Smooth muscle cell (in vitro differentiated cells): ENCODE measurements at regions not wholly inside any gene's neighbourhood (a gene's known extent, or its start where the extent isn't known, plus 50 kb on each side); places are given as distances from the start of the nearest gene placed in this dataset.
A peak's percentile ranks its signal among the peaks of the same experiment; 100 is the strongest.
"Not testable (repeated sequence)": the region's sequence is repeated elsewhere in the genome, so short reads cannot be mapped to it uniquely, and the experiment has no call there.

Experiments used
- DNase-seq: peaks from one replicate; lab custom pipeline; 2025; ENCODE audit not compliant: unreplicated experiment; lab: John Stamatoyannopoulos, UW
- H2AFZ ChIP-seq: fragments of 200-600 bp; sonication (generic); 2 replicates; pipeline ENCODE4 v1.6.0; 2016; ENCODE audit warnings: antibody characterized with exemption, low read depth, mild to moderate bottlenecking
- H3F3A ChIP-seq: fragments of 200-600 bp; sonication (generic); 2 replicates; pipeline ENCODE4 v1.6.0; 2017; ENCODE audit warnings: antibody characterized with exemption, low read depth
- H3K27ac ChIP-seq: fragments of 200-600 bp; sonication (generic); 2 replicates; pipeline ENCODE4 v1.5.1; 2016; ENCODE audit warnings: low read depth, mild to moderate bottlenecking
- H3K27me3 ChIP-seq: fragments of 200-600 bp; sonication (generic); 2 replicates; pipeline ENCODE4 v1.6.1; 2016; ENCODE audit warnings: low read depth, mild to moderate bottlenecking
- H3K36me3 ChIP-seq: fragments of 200-600 bp; sonication (generic); 2 replicates; pipeline ENCODE4 v1.5.1; 2016; ENCODE audit warnings: low read depth
- H3K4me1 ChIP-seq: fragments of 200-600 bp; sonication (generic); 2 replicates; pipeline ENCODE4 v1.5.1; 2016; ENCODE audit warnings: low read depth
- H3K4me2 ChIP-seq: fragments of 200-600 bp; sonication (generic); 2 replicates; pipeline ENCODE4 v1.6.0; 2016; ENCODE audit warnings: mild to moderate bottlenecking
- H3K4me3 ChIP-seq: fragments of 200-600 bp; sonication (generic); 2 replicates; pipeline ENCODE4 v1.5.1; 2016; ENCODE audit warnings: mild to moderate bottlenecking
- H3K79me2 ChIP-seq: fragments of 200-600 bp; sonication (generic); 2 replicates; pipeline ENCODE4 v1.6.0; 2016; ENCODE audit warnings: low read depth, mild to moderate bottlenecking
- H3K9ac ChIP-seq: fragments of 200-600 bp; sonication (generic); 2 replicates; pipeline ENCODE4 v1.6.0; 2016; ENCODE audit warnings: low read depth
- H3K9me3 ChIP-seq: fragments of 200-600 bp; sonication (generic); replicated peaks from 2 replicates; pipeline ENCODE4 v1.5.1; 2016; ENCODE audit warnings: low read depth
- H4K20me1 ChIP-seq: fragments of 200-600 bp; sonication (generic); 2 replicates; pipeline ENCODE4 v1.6.0; 2016; ENCODE audit warnings: low read depth
- WGBS: methylation state at CpG from one replicate; pipeline ENCODE4 v1.1.7; 2016; ENCODE audit warnings: low lambda C conversion rate; 5-methylcytosine and 5-hydroxymethylcytosine counted together

DNA sequence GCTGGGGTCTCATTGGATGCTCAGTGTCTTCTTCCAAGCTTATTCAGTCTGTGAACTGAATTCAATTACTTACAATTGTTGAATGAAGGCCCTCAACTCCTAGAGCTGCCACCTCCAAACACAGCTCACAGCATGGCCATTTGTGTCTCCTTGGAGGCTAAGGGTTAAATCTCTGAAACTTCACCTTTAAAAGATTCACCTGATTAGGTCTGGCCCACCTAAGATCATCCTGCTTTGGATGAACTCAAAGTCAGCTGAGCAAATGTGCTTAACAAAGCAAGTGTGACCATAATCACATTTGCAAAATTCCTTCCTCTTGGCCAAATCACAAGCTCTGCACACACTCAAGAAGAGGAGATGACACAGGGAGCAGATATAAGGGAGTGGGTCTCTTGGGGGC, 118.2 kb downstream of the ART5 start:
- H3K9ac ChIP-seq, H3K4me2 ChIP-seq, H3K27ac ChIP-seq, DNase-seq, H3K9me3 ChIP-seq, H3K4me3 ChIP-seq, H3F3A ChIP-seq, H4K20me1 ChIP-seq, H3K36me3 ChIP-seq, H2AFZ ChIP-seq, H3K79me2 ChIP-seq, H3K27me3 ChIP-seq, H3K4me1 ChIP-seq: not testable (repeated sequence)

DNA sequence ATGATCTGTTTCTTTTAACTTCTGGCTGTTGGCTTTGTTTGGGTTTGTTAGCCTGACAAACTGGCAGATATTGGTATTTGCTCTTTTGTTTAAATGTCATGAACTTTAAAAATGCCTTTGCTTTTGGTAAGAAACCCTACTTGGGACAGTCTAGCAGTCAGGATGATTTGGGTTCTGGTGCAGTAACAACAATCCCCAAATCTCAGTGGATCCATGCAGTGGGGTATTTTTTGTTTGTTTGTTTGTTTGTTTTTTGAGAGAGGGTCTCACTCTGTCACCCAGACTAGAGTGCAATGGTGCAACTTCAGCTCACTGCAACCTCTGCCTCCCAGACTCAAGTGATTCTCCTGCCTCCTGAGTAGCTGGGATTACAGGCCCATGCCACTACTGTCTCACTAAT, 120.9 kb downstream of the ART5 start:
- not testable (repeated sequence) for H3K36me3 ChIP-seq, H3K27me3 ChIP-seq, H2AFZ ChIP-seq, H3K4me1 ChIP-seq, H3K9ac ChIP-seq, DNase-seq, H4K20me1 ChIP-seq, H3K9me3 ChIP-seq, H3K79me2 ChIP-seq, H3K4me3 ChIP-seq, H3K4me2 ChIP-seq, H3K27ac ChIP-seq, H3F3A ChIP-seq

DNA sequence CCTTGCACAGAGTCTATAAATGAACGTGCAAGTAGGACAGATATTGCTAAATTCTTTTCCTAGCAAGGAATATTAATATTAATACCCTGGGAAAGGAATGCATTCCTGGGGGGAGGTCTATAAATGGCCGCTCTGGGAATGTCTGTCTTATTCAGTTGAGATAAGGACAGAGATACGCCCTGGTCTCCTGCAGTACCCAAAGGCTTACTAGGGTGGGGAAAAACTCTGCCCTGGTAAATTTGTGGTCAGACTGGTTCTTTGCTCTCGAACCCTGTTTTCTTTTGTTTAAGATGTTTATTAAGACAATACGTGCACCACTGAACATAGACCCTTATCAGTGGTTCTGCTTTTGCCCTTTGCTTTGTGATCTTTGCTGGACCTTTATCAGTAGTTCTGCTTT, 122.0 kb downstream of the ART5 start:
- not testable (repeated sequence) for H3K36me3 ChIP-seq, H3K9ac ChIP-seq, H2AFZ ChIP-seq, H3K4me3 ChIP-seq, H4K20me1 ChIP-seq, H3K27me3 ChIP-seq, H3K9me3 ChIP-seq, H3K27ac ChIP-seq, DNase-seq, H3K4me1 ChIP-seq, H3K79me2 ChIP-seq, H3F3A ChIP-seq, H3K4me2 ChIP-seq
- WGBS = 91% methylated on average over 5 of the region's 5 CpGs

DNA sequence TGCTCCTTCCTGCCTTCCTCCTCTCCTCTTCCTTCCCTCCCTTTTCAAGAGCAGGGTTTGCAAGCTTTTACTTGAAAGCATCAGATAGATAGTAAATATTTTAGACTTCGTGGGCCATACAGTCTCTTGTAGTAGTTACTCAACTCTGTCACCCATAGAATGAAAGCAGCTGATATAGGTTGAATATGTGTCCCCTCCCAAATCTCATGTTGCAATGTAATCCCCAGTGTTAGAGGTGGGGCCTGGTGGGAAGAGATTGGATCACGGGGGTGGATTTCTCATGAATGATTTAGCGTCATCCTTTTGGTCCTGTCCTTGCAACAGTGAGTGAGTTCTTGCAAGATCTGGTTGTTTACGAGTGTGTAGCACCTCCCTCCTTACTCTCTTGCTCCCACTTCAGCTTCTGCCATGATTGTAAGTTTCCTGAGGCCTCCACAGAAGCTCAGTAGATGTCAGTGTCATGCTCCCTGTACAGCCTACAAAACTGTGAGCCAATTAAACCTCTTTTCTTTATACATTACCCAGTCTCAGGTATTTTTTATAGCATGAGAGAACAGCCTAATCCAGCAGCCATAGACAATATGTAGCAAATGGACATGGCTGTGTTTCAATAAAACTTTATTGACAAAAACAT, 124.7 kb downstream of the ART5 start:
- H2AFZ ChIP-seq, H3K36me3 ChIP-seq, H3K4me2 ChIP-seq, H4K20me1 ChIP-seq, H3K9me3 ChIP-seq, H3K79me2 ChIP-seq, H3K4me3 ChIP-seq, H3K9ac ChIP-seq, H3K27ac ChIP-seq, H3K27me3 ChIP-seq, H3F3A ChIP-seq, H3K4me1 ChIP-seq, DNase-seq: not testable (repeated sequence)
- 43% methylated on average over 4 of the region's 4 CpGs for WGBS

DNA sequence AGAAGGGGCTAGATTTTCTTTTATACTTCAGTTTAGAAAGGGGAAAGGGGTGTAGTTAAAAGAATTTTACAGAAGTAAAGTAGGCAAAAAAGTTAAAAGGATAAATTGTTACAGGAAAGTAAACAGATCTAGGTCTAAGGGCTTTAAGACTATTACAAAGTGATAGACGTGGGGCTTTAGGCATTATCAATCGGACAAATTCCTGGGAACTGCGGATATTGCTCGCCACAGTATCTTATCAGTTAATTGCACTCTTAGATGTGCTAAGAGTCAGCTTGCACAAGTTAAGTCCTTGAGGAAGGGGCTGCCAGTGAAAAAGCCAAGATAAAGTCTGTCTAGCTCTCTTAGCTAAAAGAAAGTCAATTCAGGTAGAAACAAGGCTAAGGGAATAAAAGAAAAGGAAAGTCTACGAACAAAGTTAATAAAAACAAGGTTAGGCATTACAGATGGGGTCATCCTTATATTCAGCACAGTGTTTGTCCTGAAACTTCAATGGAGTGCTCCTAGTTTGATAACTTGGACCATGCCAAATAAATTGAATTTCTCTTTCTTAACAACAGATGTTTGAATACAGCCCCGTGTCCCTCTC, 125.4 kb downstream of the ART5 start:
- not testable (repeated sequence) for DNase-seq, H3K79me2 ChIP-seq, H2AFZ ChIP-seq, H3K4me3 ChIP-seq, H3K27me3 ChIP-seq, H3K4me2 ChIP-seq, H3K27ac ChIP-seq, H3K9ac ChIP-seq, H3K9me3 ChIP-seq, H3F3A ChIP-seq, H3K36me3 ChIP-seq, H4K20me1 ChIP-seq
- WGBS = 33% methylated on average over 6 of the region's 6 CpGs
- H3K4me1 ChIP-seq = peaks cover 10% of the 10 kb centered on the region

DNA sequence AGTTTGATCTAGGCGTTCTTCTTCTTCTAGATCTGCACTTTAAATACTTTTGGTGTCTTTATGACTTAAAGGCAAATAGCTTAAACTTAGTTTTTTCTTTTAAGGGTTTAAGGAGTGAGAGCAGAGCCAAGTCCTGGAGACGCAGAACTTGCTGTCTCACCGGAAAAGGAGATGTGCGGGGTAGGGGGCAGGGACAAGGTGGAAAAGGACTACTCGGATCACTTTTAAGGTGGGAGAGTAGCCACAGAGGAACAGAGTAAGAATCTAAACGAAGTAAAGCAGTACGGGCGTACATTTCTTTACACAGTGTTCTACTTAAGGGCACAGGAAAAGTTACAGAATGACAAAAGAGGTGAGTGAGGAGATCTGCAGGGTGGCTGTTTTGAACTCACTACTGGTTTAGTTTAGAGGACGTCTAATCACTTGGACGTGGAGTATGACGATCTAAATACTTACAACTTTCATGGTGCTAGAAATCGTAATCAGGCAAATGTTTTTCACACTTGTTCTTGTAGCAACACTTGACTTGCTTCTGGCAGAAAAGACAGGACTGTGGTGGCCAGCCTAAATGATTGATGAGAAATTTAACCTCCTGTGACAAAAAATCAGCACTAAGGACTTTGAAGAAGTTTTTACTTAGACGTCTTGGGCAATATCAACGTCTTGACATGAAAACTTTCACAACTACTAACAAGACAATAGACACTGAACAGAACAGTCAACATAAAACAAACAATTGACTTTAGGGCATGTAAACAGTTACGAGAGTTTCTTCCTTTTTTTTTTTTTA, 127.0 kb downstream of the ART5 start:
- H3K27ac ChIP-seq = peak overlapping the region; percentile 15
- WGBS = 40% methylated on average over 15 of the region's 15 CpGs
- peak overlapping the region; percentile 67 for H3K4me2 ChIP-seq
- H4K20me1 ChIP-seq, H3K9me3 ChIP-seq, H3K9ac ChIP-seq, H3F3A ChIP-seq, H3K27me3 ChIP-seq, DNase-seq, H3K79me2 ChIP-seq, H3K36me3 ChIP-seq: not testable (repeated sequence)
- H3K4me3 ChIP-seq = peak overlapping the region; percentile 32
- H2AFZ ChIP-seq = peak overlapping the region; percentile 37
- peaks cover 10% of the 10 kb centered on the region for H3K4me1 ChIP-seq

DNA sequence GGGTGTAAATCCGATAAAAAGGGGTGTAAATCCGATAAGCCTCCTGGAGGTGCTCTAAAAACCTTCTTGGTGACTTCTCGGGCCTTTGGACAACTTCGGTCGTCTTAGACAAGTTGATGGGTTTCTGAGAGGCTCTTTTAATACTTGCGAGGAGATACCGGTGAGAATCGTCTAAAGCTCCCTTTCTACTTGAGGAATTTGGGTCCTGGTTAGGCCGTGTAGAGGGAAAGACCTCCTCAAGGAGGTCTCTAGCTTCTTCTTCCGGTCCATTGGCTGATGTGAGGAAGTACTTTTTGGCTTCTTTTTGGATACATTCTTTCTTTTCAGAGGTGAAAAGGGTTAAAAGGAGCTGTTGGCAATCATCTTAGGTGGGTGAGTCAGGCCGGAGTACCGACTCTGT, 128.5 kb downstream of the ART5 start:
- WGBS = 23% methylated on average over 10 of the region's 12 CpGs
- not testable (repeated sequence) for H3K27me3 ChIP-seq, H3K36me3 ChIP-seq, DNase-seq, H3F3A ChIP-seq, H3K79me2 ChIP-seq, H4K20me1 ChIP-seq, H3K9me3 ChIP-seq
- Histone ChIP-seq H3K27ac (peak overlapping the region; percentile 97), H3K4me3 (peak overlapping the region; percentile 38), H3K4me1 (peaks cover 10% of the 10 kb centered on the region), H3K9ac (peak overlapping the region; percentile 35), H3K4me2 (peak overlapping the region; percentile 81), H2AFZ (peak overlapping the region; percentile 58)

DNA sequence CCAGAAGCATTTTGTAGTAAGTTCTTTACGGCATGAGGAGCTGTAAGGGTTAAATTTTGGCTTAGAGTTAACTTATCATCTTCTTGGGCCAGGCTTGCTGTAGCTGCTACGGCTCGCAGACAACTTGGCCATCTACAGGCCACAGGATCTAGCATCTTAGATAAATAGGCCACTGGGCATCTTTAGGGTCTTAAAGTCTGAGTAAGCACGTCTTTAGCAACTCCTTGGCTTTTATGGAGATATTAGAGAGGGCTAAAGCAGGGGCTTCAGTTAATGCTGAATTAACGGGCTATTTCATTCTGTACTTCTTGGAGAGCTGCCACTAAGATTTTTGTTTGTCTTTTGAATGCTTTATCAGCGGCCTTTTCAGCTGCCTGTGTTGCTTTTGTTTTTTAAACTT, 129.0 kb downstream of the ART5 start:
- Histone ChIP-seq H3K4me3 (peak overlapping the region; percentile 38), H3K4me2 (peak overlapping the region; percentile 81), H3K4me1 (peaks cover 10% of the 10 kb centered on the region), H3K27ac (peak overlapping the region; percentile 97), H3K9ac (peak overlapping the region; percentile 95)
- 12% methylated on average over 6 of the region's 6 CpGs for WGBS
- not testable (repeated sequence) for DNase-seq, H2AFZ ChIP-seq, H3K79me2 ChIP-seq, H3K27me3 ChIP-seq, H3K9me3 ChIP-seq, H4K20me1 ChIP-seq, H3K36me3 ChIP-seq, H3F3A ChIP-seq
